ENCODE measurements at regions not wholly inside any gene's neighbourhood (a gene's known extent, or its start where the extent isn't known, plus 50 kb on each side); places are given as distances from the start of the nearest gene placed in this dataset.

GRCh38 chr9:16331527-16331926, 538.9 kb downstream of the BNC2 start:
- no peak for DNase-seq (ENCODE audit: low read depth in 2 of 2)

- no peak for DNase-seq (ENCODE audit: low read depth in 2 of 2)
These were observed 536.8 kb downstream of the BNC2 start for GRCh38 chr9:16333691-16334090.

DNA sequence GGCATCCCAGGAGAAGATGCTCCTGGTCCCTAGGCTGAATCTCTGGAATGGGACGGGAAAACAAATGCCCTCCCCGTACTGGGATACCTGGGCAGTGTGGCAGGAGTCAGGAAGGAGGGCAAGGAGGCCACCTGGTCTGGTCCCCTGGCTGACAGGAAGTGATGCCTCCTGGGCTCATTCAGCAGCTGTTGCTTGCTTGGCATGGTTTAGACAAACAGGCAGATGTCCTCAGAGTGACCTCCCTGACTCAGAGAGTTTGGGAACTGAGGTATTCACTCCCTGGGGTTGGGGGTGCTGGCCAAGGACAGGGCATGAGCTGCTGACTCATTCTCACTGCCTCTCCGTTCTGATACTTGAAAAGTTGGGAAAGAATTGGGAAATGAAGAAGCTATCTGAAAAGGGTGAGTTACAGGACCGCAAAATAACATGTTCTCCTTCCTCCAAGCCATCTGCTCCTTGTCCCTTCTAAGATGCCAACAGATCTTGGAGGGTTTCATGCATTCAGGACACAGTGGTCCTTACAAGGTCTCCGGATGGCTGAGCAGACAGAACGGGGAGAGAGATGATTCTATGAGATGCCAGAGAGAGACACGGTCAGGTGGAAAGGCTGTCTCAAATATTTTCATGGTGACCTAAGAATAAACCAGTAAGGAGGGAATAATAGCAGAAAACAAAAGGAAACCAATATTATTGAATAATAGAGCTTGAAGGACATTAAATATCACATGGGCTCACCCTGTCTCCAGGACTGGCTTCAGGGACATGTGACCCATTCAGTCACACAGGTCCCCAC, 534.5 kb downstream of the BNC2 start:
- DNase-seq (ENCODE audit: low read depth in 2 of 2), result peak; percentile 15 to 82

DNA sequence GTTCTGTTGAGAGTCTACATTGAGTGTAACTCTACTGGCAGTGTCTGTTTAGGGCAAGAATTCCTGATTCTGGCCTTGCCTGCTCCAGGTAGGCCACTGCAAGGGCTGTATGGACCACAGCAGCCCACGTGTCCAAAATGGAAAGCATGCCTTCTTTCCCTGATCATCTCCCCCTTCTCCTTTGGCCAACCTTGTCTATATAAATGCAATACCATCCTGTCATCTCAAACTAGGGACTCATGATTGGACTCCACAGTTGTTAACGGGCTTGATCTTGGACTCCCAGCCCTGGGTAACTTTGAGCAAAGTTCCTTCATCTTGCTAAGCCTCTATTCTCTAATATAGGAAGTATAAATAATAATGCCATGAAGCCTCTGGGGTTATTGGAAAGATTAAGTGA, 533.6 kb downstream of the BNC2 start:
- DNase-seq (ENCODE audit: low read depth in 2 of 2), result no peak

DNA sequence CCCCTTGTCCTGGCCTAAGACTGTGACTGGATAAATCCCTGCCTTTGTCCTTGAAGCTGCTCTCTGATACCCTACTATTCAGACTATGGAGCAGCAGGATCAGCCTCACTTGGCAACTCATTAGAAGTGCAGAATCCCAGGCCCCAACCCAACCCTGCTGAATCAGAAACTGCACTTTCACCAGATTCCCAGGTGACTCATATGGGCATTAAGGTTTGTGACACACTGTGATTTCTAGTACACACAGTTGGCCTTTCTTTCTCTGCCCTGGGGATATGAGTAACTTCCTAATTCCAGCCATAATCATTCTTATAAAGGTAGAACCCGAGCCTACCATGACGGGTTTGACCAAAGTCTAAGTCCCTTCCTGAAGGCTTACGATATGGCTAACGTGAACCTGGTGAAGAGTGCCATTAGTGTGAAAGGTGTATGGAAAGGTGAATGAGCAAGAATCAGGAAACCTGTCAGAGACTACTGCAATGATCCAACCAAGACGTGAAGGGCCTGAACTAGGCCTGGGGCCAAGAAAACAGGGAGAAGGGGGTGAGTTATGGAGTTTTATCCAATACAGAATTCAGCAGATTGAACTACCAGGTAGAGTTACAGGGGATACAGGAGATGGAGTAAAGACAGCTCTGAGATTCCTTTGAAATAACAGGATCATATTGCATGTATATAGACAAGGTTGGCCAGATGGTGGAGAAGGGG, 533.0 kb downstream of the BNC2 start:
- peak; percentile 34 to 93 for DNase-seq (ENCODE audit: low read depth in 2 of 2)

DNA sequence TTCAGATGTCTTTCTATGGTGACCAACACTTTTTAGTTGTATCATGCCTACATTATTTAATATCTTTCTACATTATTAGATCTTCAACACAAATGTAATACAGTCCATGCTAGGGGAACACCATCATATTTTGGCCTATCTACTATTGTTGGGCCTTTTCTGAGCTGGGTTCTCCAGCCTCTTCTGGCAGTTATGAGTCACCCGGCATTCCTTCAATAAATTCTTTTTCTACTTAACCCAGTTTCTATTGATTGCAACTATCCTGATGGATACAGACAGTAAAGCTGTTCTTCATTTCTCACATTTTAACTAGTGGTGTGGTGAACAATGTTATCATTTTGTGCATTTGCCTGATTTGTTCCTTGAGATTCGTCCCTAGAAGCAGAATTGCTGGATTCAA, 529.3 kb downstream of the BNC2 start:
- DNase-seq (ENCODE audit: low read depth in 2 of 2), result no peak

GRCh38 chr9:16342246-16343020, 528.0 kb downstream of the BNC2 start:
- no peak for DNase-seq (ENCODE audit: low read depth in 2 of 2)

- no peak for DNase-seq (ENCODE audit: low read depth in 2 of 2)
These were observed 526.9 kb downstream of the BNC2 start for GRCh38 chr9:16343249-16344237.

- peak in 1 of 2 donors; percentile 57 for DNase-seq (ENCODE audit: low read depth in 2 of 2)
These were observed 526.1 kb downstream of the BNC2 start for GRCh38 chr9:16344343-16344742.

DNA sequence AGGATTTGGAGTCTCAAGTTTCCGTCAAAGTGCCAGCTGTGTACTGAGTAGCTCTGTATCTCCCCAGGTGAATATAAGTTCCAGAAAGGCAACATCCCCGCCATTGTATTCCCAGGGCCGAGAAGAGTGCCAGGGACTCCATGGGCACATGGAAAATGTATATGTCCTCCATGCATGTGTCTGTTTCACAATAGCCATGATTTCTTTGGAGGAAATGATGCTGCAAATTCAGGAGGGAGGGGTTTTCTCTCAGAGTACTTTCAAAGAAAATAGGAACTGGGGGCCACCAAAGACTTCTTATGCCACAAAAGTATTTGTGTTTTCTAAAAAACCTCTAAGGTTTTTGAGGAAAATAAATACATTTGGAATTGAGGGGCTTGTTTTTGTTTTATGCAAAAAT, 524.6 kb downstream of the BNC2 start:
- no peak for DNase-seq (ENCODE audit: low read depth in 2 of 2)

GRCh38 chr9:16347886-16348285, 522.6 kb downstream of the BNC2 start:
- no peak for DNase-seq (ENCODE audit: low read depth in 2 of 2)

GRCh38 chr9:16348531-16348930, 521.9 kb downstream of the BNC2 start:
- no peak for DNase-seq (ENCODE audit: low read depth in 2 of 2)

DNA sequence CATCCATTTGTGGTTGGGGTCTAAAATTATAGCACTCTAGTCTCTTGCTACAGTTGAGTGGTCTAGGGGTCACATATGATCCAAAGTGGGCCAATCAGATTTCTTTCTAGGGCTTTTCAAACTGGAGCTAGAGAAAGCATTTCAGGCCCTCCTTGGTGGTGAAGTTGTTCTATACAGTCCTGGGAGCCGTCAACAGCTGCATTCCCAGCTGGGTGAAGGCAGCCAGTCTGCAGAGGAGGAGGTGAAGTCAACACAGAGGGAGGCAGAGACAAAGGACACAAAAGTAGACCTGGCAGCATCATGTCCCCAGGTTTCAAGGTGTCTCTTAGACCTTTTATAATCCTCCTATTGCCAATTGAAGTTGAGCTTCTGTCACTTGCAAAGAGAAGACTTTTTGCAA, 518.2 kb downstream of the BNC2 start:
- DNase-seq (ENCODE audit: low read depth in 2 of 2), result no peak

GRCh38 chr9:16352791-16353401, 517.6 kb downstream of the BNC2 start:
- no peak for DNase-seq (ENCODE audit: low read depth in 2 of 2)

DNA sequence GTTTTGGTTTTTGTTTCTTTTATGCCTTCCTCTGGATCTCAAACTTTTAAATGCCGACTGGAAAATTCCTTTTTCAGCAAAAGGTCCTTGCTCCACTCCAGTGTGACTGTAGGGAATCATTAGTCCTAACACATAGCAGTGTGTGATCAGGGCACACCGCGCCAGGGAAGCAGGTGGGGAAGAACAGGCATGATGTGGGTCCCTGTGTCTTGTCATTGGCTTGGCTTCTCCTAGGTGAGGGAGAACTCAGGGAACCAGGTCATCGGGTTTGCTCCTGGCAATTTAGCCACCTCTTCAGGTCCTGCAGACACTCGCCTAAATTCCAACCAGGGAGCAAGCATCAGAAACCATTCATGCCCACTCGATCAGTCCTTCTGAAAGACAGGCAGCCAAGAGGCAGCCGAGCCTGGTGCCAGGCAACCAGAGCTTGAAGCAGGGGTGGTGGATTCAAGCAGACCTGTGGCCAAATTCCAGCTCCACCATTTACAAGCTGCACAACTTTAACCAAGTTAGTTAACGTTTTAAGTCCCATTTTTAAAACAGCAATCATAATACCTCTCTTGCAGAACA, 514.2 kb downstream of the BNC2 start:
- DNase-seq (ENCODE audit: low read depth in 2 of 2), result no peak

GRCh38 chr9:16357828-16358227, 512.6 kb downstream of the BNC2 start:
- no peak for DNase-seq (ENCODE audit: low read depth in 2 of 2)

- no peak for DNase-seq (ENCODE audit: low read depth in 2 of 2)
These were observed 511.7 kb downstream of the BNC2 start for GRCh38 chr9:16358751-16359150.
